Stimulated activated CD8-positive, alpha-beta memory T cell treated with anti-CD3 and anti-CD28 coated beads, Interleukin-4, amount 100 ng/mL, for 24 hours (primary cell): ENCODE measurements at regions not wholly inside any gene's neighbourhood (a gene's known extent, or its start where the extent isn't known, plus 50 kb on each side); places are given as distances from the start of the nearest gene placed in this dataset.
"Not testable (repeated sequence)": the region's sequence is repeated elsewhere in the genome, so short reads cannot be mapped to it uniquely, and the experiment has no call there.

Experiments used
- DNase-seq: peaks from one replicate; pipeline ENCODE4 v3.0.0-alpha.2; 2020; ENCODE audit warnings: low read depth

- DNase-seq: no peak
Measured at GRCh38 chr4:53714236-53715140, 123.2 kb upstream of the LNX1 start.

GRCh38 chr4:53713767-53714166 is 122.5 kb upstream of the LNX1 start:
- no peak for DNase-seq

- DNase-seq: no peak
Measured at GRCh38 chr4:53713296-53713695, 122.0 kb upstream of the LNX1 start.

- no peak for DNase-seq
Measured at GRCh38 chr4:53712408-53713020, 121.2 kb upstream of the LNX1 start.

- no peak for DNase-seq
Measured at GRCh38 chr4:53711926-53712325, 120.6 kb upstream of the LNX1 start.

GRCh38 chr4:53709693-53710092 is 118.4 kb upstream of the LNX1 start:
- DNase-seq: no peak

GRCh38 chr4:53707491-53707890 is 116.2 kb upstream of the LNX1 start:
- DNase-seq: no peak

- no peak for DNase-seq
Measured at GRCh38 chr4:53706422-53707032, 115.2 kb upstream of the LNX1 start.

GRCh38 chr4:53705972-53706371 is 114.7 kb upstream of the LNX1 start:
- no peak for DNase-seq

GRCh38 chr4:53705151-53705764 is 114.0 kb upstream of the LNX1 start:
- DNase-seq: no peak

- no peak for DNase-seq
Measured at GRCh38 chr4:53704329-53704728, 113.0 kb upstream of the LNX1 start.

- DNase-seq: no peak
Measured at GRCh38 chr4:53703267-53703655, 112.0 kb upstream of the LNX1 start.

- DNase-seq: no peak
Measured at GRCh38 chr4:53702334-53703266, 111.3 kb upstream of the LNX1 start.

- DNase-seq: not testable (repeated sequence)
Measured at GRCh38 chr4:53701260-53701659, 110.0 kb upstream of the LNX1 start.

- DNase-seq: not testable (repeated sequence)
Measured at GRCh38 chr4:53699310-53699709, 108.0 kb upstream of the LNX1 start.

- DNase-seq: no peak
Measured at GRCh38 chr4:53697016-53697685, 105.9 kb upstream of the LNX1 start.

GRCh38 chr4:53695540-53696463 is 104.5 kb upstream of the LNX1 start:
- no peak for DNase-seq

- DNase-seq: no peak
Measured at GRCh38 chr4:53694666-53695065, 103.4 kb upstream of the LNX1 start.

GRCh38 chr4:53693909-53694308 is 102.6 kb upstream of the LNX1 start:
- DNase-seq: no peak

GRCh38 chr4:53693408-53693807 is 102.1 kb upstream of the LNX1 start:
- DNase-seq: no peak
